OCI-LY3 (cell line): ENCODE measurements at regions not wholly inside any gene's neighbourhood (a gene's known extent, or its start where the extent isn't known, plus 50 kb on each side); places are given as distances from the start of the nearest gene placed in this dataset.

ENCODE experiments used
- H2AFZ ChIP-seq: fragments of 200-600, 300-600 bp; shearing (Covaris generic); 2 replicates; pipeline ENCODE4 v1.6.0; 2014; ENCODE audit warnings: antibody characterized with exemption, low read depth, low read length
- H3K27ac ChIP-seq: fragments of 200-600, 300-600 bp; sonication (generic); 2 replicates; pipeline ENCODE4 v1.5.1; 2014; ENCODE audit warnings: mild to moderate bottlenecking, low read length, moderate library complexity, mixed read lengths
- H3K27me3 ChIP-seq: fragments of 200-600, 300-600 bp; sonication (generic); 2 replicates; pipeline ENCODE4 v1.6.1; 2014; ENCODE audit warnings: low read depth, low read length, mixed read lengths
- H3K36me3 ChIP-seq: fragments of 200-600, 300-600 bp; sonication (generic); replicated peaks from 2 replicates; pipeline ENCODE3; 2014; ENCODE audit warnings: low read depth, low read length, mixed read lengths
- H3K4me1 ChIP-seq: fragments of 300-600, 200-600 bp; sonication (generic); 2 replicates; pipeline ENCODE4 v1.6.1; 2014; ENCODE audit warnings: low read length, mixed read lengths
- H3K4me2 ChIP-seq: fragments of 200-600, 300-600 bp; sonication (generic); 2 replicates; pipeline ENCODE4 v1.6.1; 2014; ENCODE audit warnings: low read length, mixed read lengths
- H3K4me3 ChIP-seq: fragments of 300-600, 200-600 bp; sonication (generic); 2 replicates; pipeline ENCODE4 v1.5.1; 2014; ENCODE audit warnings: antibody characterized with exemption, mild to moderate bottlenecking, low read length, moderate library complexity
- H3K79me2 ChIP-seq: fragments of 300-600, 200-600 bp; shearing (Covaris generic); 2 replicates; pipeline ENCODE4 v1.6.1; 2014; ENCODE audit warnings: mild to moderate bottlenecking, low read length, mixed read lengths
- H3K9ac ChIP-seq: fragments of 300-600, 200-600 bp; shearing (Covaris generic); 2 replicates; pipeline ENCODE4 v1.6.0; 2014; ENCODE audit warnings: mild to moderate bottlenecking, low read length, moderate library complexity
- H3K9me3 ChIP-seq: fragments of 200-600, 300-600 bp; shearing (Covaris generic); 2 replicates; pipeline ENCODE4 v1.6.1; 2014; ENCODE audit warnings: low read length, mixed read lengths; ENCODE audit not compliant: insufficient read depth
- H4K20me1 ChIP-seq: fragments of 200-600, 300-600 bp; sonication (generic); 2 replicates; pipeline ENCODE4 v1.6.1; 2016; ENCODE audit warnings: low read length, mixed read lengths; ENCODE audit not compliant: insufficient read depth
- CTCF ChIP-seq: fragments of 200-600, 300-600 bp; sonication (generic); IDR thresholded peaks from 2 replicates; pipeline ENCODE4 v1.5.1; 2014; ENCODE audit warnings: antibody characterized with exemption, low read length, low read depth
- EZH2phosphoT487 ChIP-seq: fragments of 200-600 bp; shearing (Covaris generic); IDR thresholded peaks from 2 replicates; pipeline ENCODE4 v1.6.1; 2018; ENCODE audit warnings: antibody characterized with exemption, mixed run types, low read depth

- no peaks in the 10 kb centered on the region for H3K36me3 ChIP-seq
- H3K4me3 ChIP-seq, result no peak overlapping the region
- no peak overlapping the region for H2AFZ ChIP-seq
- no peaks in the 10 kb centered on the region for H3K4me1 ChIP-seq
- no peaks in the 10 kb centered on the region for H4K20me1 ChIP-seq
- H3K27me3 ChIP-seq, result no peaks in the 10 kb centered on the region
- no peaks in the 10 kb centered on the region for H3K79me2 ChIP-seq
- H3K9me3 ChIP-seq, result no peaks in the 10 kb centered on the region
- TF ChIP-seq EZH2phosphoT487 (no peak), CTCF (no peak)
- H3K9ac ChIP-seq, result no peak overlapping the region
- no peak overlapping the region for H3K4me2 ChIP-seq
- H3K27ac ChIP-seq, result no peak overlapping the region
Observed at GRCh38 chr5:100424787-100425186, 110.4 kb upstream of the FAM174A start.

- no peak overlapping the region for H2AFZ ChIP-seq
- H3K27ac ChIP-seq, result no peak overlapping the region
- H3K4me3 ChIP-seq, result no peak overlapping the region
- no peaks in the 10 kb centered on the region for H4K20me1 ChIP-seq
- no peak overlapping the region for H3K4me2 ChIP-seq
- H3K79me2 ChIP-seq, result no peaks in the 10 kb centered on the region
- TF ChIP-seq EZH2phosphoT487, result no peak
- TF ChIP-seq CTCF, result no peak
- H3K36me3 ChIP-seq, result no peaks in the 10 kb centered on the region
- H3K9me3 ChIP-seq, result no peaks in the 10 kb centered on the region
- H3K9ac ChIP-seq, result no peak overlapping the region
- no peaks in the 10 kb centered on the region for H3K27me3 ChIP-seq
- no peaks in the 10 kb centered on the region for H3K4me1 ChIP-seq
Observed at GRCh38 chr5:100424017-100424416, 111.2 kb upstream of the FAM174A start.

GRCh38 chr5:100423330-100423729 is 111.8 kb upstream of the FAM174A start:
- H3K27ac ChIP-seq, result no peak overlapping the region
- H2AFZ ChIP-seq, result no peak overlapping the region
- H3K9ac ChIP-seq, result no peak overlapping the region
- TF ChIP-seq CTCF (no peak), EZH2phosphoT487 (no peak)
- no peak overlapping the region for H3K4me3 ChIP-seq
- no peak overlapping the region for H3K4me2 ChIP-seq
- H3K4me1 ChIP-seq, result no peaks in the 10 kb centered on the region
- no peaks in the 10 kb centered on the region for H3K9me3 ChIP-seq
- no peaks in the 10 kb centered on the region for H3K27me3 ChIP-seq
- H3K36me3 ChIP-seq, result no peaks in the 10 kb centered on the region
- H4K20me1 ChIP-seq, result no peaks in the 10 kb centered on the region
- no peaks in the 10 kb centered on the region for H3K79me2 ChIP-seq

GRCh38 chr5:100421360-100421759 is 113.8 kb upstream of the FAM174A start:
- no peaks in the 10 kb centered on the region for H3K4me1 ChIP-seq
- H3K4me2 ChIP-seq, result no peak overlapping the region
- no peaks in the 10 kb centered on the region for H3K36me3 ChIP-seq
- no peak overlapping the region for H2AFZ ChIP-seq
- no peak for TF ChIP-seq EZH2phosphoT487
- no peak for TF ChIP-seq CTCF
- H3K27me3 ChIP-seq, result no peaks in the 10 kb centered on the region
- H3K27ac ChIP-seq, result no peak overlapping the region
- H4K20me1 ChIP-seq, result no peaks in the 10 kb centered on the region
- no peak overlapping the region for H3K4me3 ChIP-seq
- no peak overlapping the region for H3K9ac ChIP-seq
- no peaks in the 10 kb centered on the region for H3K79me2 ChIP-seq
- H3K9me3 ChIP-seq, result no peaks in the 10 kb centered on the region
